Middle frontal gyrus (tissue), 1 donor: ENCODE measurements at regions not wholly inside any gene's neighbourhood (a gene's known extent, or its start where the extent isn't known, plus 50 kb on each side); places are given as distances from the start of the nearest gene placed in this dataset.
A peak's percentile ranks its signal among the peaks of the same experiment; 100 is the strongest.

Source experiments
- DNase-seq: peaks from one replicate; pipeline ENCODE4 v3.0.0-alpha.2; 2015; ENCODE audit warnings: low spot score; ENCODE audit errors: extremely low spot score

- no peak for DNase-seq
These were observed 732.4 kb downstream of the MATN1 start for GRCh38 chr1:29991025-29991424.

- no peak for DNase-seq
These were observed 733.1 kb downstream of the MATN1 start for GRCh38 chr1:29990304-29990703.

- DNase-seq: no peak
These were observed 736.4 kb downstream of the MATN1 start for GRCh38 chr1:29986986-29987385.

- DNase-seq: no peak
These were observed 737.8 kb downstream of the MATN1 start for GRCh38 chr1:29985606-29985945.

- DNase-seq: no peak
These were observed 738.4 kb downstream of the MATN1 start for GRCh38 chr1:29984862-29985605.

GRCh38 chr1:29984166-29984861 is 739.1 kb downstream of the MATN1 start:
- no peak for DNase-seq

- no peak for DNase-seq
These were observed 740.1 kb downstream of the MATN1 start for GRCh38 chr1:29983321-29983720.

- no peak for DNase-seq
These were observed 741.7 kb downstream of the MATN1 start for GRCh38 chr1:29981586-29982239.

- no peak for DNase-seq
These were observed 741.2 kb downstream of the PTPRU start for GRCh38 chr1:29977550-29977949.

- DNase-seq: no peak
These were observed 738.8 kb downstream of the PTPRU start for GRCh38 chr1:29975036-29975694.

- no peak for DNase-seq
These were observed 738.0 kb downstream of the PTPRU start for GRCh38 chr1:29974316-29974724.

GRCh38 chr1:29973406-29973805 is 737.1 kb downstream of the PTPRU start:
- no peak for DNase-seq

GRCh38 chr1:29972421-29973053 is 736.2 kb downstream of the PTPRU start:
- no peak for DNase-seq

- no peak for DNase-seq
These were observed 735.4 kb downstream of the PTPRU start for GRCh38 chr1:29971703-29972102.

- no peak for DNase-seq
These were observed 734.5 kb downstream of the PTPRU start for GRCh38 chr1:29970747-29971325.

GRCh38 chr1:29969576-29969975 is 733.3 kb downstream of the PTPRU start:
- peak; percentile 49 for DNase-seq

- DNase-seq: no peak
These were observed 730.9 kb downstream of the PTPRU start for GRCh38 chr1:29967261-29967660.

- no peak for DNase-seq
These were observed 730.3 kb downstream of the PTPRU start for GRCh38 chr1:29966526-29967045.

GRCh38 chr1:29964718-29965533 is 728.6 kb downstream of the PTPRU start:
- no peak for DNase-seq

- DNase-seq: no peak
These were observed 727.6 kb downstream of the PTPRU start for GRCh38 chr1:29963946-29964345.
